HG03139 (cell line): ENCODE measurements at regions not wholly inside any gene's neighbourhood (a gene's known extent, or its start where the extent isn't known, plus 50 kb on each side); places are given as distances from the start of the nearest gene placed in this dataset.
"Not testable (repeated sequence)": the region's sequence is repeated elsewhere in the genome, so short reads cannot be mapped to it uniquely, and the experiment has no call there.

Source experiments
- ATAC-seq: cut with Tn5 transposase; IDR thresholded peaks from one replicate; pipeline ENCODE4 v1.9.1; 2021; ENCODE audit not compliant: unreplicated experiment

DNA sequence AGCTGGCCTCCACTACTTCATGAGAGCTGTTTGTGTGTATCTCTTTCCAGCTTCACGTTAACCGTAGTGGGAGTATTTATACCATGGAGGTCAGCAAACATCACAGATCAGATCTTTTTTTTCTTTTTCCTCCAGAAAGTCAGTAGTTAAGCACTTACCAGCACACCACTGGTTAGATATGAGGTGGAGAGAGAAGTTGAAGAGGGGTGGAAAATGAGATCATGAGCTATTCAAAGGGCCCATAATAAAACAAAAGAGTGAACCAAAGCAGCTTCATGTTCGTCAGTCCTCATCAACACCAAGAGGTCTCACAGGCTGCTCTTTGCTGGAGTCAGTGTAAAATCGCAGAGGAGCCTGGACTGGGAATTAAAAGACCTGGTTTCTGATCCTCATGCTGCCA is 125.1 kb upstream of the SGK1 start:
- no peak for ATAC-seq

DNA sequence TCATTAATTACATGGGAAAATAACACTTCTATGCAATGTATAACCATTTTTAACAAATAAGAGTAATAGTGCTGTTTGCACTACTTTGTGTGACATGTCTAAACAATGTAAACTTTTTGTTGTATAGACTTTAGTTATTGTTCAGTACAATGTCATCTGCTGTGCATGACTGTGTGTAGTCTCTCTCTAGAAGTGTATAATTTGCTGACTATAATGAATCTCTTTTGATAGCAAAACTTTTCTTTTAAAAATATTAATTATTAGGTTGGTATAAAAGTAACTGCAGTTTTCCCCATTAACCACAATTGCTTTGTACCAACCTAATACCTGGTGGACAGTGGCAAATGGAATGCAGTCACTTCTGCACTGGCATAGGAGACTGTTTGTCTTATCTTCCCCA is 124.2 kb upstream of the SGK1 start:
- no peak for ATAC-seq

DNA sequence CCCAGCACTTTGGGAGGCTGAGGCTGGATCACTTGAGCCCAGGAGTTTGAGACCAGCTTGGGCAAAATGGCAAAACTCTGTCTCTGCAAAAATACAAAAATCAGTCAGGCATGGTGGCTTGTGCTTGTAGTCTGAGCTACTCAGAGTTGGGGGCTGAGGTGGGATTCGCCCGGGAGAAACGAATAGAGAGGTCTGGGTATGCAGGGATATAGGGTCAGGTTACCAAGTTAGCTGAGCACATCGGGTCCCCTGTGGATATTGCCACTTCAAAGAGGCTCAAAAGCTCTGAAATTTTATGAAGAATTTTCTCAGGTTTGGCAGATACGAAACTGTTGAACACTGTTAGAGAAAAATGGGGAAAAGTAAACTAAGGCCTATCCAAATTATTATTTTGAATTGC is 120.9 kb upstream of the SGK1 start:
- ATAC-seq: no peak

DNA sequence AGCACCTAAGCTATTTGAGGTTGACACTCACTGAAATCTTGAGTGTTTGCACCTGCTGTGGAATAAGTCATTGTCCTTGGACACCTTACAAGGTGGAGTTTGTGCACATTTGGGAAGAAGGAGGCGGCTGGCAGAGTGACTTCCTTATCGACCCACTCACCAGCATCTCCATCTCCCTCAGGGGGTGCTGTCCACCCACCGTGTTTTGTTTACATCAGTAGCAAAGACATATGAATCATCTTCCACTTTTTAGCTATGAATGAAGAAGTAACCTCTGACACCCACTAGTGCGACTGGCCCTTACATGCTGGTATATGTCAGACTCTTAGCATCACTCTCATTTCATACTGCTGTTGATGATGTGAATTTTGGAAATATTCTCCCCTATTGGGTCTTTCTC is 119.5 kb upstream of the SGK1 start:
- ATAC-seq: no peak

DNA sequence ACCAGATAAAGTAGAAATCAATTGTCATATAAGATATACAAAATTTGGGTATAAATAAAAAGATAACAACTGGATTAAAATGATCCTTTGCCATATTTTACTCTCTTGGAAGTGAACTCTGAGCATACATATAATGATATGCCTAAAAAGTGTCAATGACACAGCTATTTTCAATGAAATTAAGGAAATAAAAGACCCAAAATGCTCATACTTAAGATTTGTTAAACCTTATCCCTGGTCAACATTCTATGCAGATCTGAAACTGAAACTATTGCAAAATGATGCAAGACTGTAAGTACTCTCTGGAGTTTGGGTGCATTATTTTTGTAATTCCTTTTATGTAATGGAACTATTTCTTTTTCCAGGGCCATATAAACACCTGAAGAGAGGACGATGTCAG is 119.0 kb upstream of the SGK1 start:
- ATAC-seq: no peak

DNA sequence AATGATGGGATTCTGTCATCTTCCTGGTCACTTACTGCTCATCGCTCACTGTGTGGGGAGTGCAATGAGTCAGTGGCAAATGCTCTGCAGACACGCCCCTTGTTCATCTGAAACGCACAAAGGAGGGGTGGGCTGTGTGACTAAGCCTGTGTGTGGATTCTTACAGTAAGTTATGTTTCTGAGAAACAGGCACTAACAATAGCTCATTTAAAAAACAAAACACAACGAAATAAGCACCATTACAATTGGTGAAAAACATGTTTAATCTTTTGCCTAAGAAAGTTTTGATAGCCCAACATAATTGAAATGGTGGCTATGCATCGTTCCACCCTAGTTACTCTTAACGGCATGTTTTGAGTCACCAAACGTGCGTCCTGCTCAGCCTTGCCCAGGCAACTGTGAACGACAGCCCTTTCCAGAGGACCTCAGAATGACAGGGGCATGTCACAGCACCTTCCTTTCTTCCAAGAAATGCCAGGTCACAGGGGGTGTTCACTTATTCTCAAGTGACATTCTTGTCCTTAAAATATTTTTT is 118.4 kb upstream of the SGK1 start:
- peak; percentile 83 for ATAC-seq

DNA sequence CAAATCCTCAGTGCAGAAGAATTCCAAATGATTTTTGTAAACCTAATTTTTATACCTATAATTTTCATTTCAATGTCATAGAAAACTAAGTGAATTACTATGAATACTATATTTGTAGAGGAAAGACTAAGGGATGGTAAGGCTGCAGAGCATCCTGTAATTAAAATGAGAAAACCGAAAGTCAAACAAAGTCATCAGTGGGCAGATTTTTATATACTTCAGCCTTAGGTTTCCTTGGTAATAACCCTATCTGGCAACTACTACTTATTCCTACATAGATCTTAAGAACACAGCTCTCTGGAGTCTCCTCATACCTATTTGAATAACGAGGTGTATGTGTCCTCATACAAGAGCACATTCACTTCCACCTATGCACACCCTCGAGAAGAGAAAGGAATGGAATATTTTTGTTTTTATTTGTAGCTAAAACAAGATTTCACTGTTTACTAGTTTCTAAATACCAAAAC is 117.9 kb upstream of the SGK1 start:
- ATAC-seq: no peak

DNA sequence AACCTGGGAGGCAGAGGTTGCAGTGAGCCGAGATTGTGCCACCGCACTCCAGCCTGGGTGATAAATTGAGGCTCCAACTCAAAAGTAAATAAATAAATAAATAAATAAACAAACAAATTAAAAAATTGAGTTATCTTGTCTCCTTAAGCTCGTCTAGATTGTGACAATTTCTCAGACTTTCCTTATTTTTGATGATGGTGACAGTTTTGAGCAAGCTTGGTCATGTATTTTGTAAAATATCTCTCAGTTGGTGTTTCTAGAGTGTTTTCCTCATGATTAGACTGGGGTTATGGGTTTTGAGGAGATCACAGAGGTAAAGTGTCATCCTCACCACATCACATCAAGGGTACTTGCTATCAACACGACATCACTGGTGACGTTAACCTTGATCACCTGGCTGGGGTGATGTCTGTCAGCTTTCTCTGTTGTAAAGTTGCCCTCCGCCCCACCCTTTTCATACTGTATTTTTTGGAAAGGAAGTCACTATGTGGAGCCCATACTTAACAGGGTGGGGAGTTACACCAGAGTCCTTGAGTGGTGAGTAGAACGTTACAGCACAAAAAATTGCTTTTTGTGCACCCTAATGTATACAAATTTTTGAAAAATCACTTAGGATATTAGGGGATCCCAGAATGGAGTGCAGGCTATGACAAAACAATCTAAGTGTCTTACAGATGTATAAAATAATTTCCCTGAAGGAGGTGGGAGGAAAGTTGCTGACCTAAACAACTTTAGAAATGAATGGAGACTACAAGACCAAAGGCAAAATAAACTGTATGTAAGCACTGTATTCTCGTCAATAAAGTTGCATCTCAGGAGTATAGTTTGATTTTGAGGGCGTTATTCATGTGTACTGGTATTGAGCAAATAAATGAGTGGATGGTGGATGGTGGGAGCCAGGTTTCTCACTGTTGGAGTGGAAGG is 116.4 kb upstream of the SGK1 start:
- no peak for ATAC-seq

DNA sequence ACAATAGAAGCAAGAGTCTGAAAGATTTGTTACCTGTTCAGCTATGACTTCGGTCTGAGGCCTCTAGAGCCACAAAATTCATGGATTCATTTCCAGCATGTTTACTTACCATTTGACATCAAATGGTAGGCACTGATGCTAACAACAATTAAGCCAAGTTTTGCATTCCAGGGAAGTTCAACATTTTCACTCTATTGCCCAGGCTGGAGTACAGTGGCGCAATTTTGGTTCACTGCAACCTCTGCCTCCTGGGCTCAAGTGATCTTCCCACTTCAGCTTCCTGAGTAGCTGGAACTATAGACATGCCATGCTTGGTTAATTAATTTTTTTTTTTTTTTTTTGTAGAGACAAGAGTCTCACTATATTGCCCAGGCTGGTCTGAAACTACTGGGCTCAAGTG is 114.1 kb upstream of the SGK1 start:
- ATAC-seq: no peak

DNA sequence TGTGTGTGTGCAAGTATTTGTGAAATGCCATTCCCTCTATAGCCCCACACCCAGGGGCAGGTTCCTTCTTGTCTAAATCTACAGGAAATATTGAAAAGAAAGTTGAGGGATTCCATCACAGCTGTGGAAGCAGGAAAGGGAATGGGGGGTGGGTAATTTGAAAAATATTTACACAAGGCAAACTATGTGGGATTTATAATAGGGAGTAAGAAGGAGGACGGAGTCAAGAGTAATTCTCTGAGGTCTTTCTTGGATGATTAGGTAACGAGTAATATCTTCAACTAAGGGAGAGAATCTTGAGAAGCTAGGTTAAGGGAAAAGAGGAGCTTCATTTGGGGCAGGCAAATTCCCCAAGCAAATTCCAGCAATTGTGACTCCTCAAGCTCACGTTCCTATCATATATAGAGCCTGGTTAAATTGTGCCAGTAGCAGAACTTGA is 113.5 kb upstream of the SGK1 start:
- no peak for ATAC-seq

DNA sequence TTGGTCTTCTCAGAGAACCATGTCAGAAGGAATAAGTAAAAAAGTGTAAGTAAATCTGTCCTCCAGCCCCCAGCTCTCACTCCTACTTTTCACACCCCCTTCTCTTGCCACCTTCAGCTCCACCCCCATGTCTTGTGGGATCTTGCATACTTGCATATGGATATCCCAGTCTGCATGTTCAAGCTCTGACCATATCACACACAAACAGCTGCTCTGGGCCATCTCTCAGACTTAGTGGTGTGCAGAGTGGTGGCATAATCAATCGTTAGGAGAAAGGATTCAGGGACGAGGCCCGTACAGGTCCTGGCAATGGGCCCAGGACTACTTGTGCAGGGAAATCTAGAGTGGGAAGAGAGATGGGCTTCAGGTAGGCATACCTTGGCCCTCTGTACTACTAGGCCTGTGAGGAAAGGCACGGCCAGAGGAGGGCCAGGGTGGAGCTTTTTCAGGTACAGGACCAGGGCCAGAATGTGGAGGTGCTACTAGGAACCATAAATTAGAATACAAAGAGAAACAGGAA is 112.0 kb upstream of the SGK1 start:
- no peak for ATAC-seq

DNA sequence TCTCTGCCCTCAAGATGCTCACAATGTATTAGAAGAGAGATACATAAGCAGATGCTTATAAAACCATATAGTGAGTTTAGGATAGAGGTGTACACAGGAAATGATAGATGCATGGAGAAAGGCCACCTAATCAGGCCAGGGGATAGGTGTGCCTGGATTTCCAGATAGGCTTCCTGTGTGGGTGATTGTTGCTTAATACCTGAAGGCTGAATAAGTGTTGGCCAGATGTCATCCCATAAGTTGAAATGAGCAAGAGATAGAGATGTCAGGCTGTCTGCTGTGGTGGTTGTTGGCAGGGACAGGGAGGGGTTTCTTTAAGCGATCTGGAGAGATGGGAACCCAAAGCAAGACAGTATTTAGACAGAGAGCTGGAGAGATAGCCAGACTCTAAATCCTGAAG is 109.8 kb upstream of the SGK1 start:
- no peak for ATAC-seq

DNA sequence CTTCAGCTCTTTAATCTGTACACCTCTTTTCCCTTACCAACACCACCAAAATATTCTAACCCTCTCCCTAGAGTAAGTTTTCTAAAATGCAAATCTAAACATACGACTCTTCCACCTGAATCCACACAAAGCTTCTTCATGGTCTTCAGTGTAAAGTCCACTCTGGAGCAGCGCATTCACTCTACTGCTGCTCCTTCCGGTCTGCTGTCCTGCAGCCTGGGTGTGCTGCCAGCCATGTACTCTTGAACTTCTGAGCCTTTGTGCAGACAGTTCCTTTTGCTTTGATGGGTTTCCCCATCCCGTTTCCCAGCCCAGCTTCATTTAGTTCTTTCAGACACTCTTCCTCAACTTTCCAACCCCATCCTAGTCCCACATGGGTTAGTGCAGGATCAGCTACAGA is 108.7 kb upstream of the SGK1 start:
- no peak for ATAC-seq

DNA sequence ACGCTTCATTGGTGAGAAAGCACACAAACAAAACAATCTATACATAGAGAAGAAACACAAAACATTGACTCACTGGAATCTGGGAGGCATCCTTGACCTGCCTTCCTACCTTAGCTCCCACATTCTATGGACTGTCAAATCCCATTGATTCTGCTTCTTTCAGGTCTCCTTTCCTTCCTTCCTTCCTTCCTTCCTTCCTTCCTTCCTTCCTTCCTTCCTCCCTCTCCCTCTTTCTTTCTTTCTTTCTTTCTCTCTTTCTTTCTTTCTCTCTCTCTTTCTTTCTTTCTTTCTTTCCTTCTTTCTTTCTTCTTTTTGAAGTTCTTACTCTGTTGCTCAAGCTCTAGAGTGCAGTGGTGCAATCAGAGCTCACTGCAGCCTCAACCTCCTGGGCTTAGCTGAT is 108.0 kb upstream of the SGK1 start:
- not testable (repeated sequence) for ATAC-seq

DNA sequence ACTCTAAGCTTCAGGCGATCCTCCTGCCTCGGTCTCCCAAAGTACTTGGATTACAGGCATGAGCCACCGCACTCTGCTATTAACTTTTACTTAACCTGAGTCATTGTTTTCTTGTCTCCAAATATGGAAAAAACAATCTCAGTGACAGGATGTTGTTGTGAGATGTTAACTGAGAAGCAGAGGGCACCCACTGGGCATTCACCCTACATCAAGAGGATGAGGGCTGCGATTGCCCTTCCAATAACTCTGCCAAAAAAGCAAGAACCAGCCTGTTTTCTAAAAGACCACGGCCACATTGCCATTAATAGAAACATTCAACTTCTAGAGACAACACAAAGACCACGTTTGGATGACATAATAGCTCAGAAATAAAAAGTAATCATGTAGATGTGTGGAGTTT is 107.6 kb upstream of the SGK1 start:
- no peak for ATAC-seq

DNA sequence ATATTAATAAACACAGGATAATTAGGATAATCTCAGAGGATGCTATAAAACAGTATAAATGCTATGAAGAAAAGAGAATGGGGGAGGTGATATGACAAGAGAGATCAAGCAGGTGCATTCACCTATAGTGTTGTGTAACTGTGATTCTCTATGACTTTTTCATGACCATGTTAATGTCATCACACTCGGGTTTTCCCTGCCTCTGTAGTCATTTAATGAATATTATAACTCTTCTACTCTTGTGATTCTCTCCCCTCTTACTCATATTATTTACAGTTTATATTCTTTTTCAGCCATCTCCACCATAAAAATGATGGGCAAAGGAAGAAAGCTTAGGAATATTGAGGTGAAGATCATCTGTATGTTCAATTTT is 106.9 kb upstream of the SGK1 start:
- ATAC-seq: no peak

DNA sequence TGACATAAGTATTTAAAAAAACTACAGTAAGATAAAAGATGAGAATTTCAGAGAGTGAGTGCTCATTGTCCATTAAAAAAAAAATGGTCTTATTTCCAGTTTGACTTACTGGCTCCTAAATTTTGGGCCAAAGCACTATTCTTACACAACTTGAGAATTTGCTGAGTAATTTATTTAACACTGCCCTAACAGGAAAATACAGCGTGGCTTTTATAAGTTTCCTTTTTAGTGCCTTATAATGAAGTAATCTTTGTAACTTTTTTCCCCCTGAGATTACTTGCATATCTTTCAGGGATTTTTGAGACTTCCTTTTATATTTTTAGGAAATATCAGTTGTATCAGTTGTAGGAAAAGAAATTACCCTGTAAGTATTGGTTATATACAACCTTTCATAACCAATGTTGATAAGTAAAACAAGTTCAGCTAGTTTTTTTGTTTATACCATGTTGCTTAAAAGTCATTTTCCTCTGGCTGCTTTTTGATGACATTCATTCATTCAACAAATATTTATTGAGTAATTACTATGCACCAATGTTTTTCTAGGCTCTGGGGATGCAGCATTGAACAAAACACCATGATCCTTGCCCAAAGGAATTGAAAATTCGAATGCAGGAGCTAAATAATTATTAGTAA is 106.4 kb upstream of the SGK1 start:
- no peak for ATAC-seq

DNA sequence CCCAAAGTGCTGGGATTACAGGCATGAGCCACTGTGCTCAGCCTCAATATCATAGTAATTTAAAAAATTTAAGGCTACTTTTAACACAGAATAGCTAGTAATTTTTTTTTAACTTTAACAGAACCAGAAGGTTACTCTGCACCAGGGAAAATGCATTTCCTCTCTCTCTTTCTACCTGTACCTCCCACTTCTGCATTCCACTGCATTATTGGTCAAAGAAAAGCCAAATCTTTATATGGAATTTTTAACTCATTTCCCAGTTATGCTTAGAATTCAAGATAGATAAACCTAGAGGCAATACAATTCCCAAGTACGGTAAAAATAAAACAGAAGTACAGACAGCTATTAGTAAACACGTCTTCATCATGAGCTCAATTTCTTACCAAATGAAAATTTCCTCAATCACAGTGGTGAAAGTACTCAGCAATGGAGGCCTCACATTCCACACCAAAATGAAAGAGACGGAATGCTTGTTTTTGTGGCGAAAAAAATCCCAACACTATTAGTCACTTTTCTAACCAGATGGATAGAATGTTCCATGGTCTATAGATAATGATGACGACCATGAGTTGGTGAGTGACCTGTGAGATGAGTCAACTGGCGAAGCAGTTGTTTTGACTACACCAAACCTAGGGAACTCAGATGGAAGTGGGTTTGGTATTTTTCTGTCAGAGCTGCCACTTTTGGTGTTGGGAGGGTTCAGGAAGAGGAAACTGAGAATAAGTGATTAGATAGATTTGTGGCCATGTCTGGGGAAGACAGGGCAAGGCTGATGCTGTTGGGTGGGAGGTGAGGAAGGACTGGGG is 104.7 kb upstream of the SGK1 start:
- no peak for ATAC-seq

DNA sequence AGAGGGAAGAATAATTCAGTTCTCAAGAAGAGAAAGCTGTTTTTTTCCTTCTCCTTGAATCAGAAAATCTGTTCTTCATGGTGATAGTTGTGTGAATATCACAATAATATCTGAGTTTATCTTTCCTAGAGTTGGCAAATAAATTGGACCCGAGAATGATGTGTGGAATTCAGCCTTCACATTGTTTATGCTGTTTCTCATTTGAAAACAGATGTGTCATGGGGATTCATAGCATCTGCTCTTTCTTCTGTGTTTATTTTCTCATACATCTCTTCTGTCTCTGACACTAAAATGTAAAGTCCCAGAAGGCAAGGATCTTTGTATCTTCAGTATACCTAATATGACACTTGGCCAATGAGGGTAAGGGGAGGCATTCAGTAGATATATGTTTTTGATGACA is 103.6 kb upstream of the SGK1 start:
- ATAC-seq: no peak

DNA sequence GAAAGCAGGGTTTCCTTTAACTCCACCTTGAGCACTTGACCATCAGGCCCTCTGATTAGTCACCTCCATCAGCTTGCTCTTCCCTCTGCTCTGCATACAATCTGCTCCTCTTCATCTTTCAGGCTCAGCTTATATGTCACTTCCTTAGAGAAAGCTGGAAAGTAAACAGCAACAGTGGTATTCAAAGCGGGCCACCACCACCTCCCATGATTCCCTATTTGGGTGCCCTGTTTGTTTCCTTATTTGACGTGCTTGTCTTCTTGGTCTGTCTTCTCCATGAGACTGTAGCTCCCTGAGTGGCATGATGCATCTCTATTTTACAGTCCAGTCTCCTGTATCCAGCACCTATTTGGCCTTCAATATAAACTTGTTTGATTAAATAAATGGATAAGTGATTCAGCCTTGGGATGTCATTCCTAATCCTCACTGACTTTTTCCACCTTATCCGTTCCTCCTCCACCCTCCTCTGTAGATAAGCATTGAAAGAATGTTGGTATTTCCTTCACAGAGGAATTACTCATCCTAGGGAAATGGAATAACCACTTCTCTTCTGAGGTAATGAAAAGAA is 102.8 kb upstream of the SGK1 start:
- no peak for ATAC-seq

DNA sequence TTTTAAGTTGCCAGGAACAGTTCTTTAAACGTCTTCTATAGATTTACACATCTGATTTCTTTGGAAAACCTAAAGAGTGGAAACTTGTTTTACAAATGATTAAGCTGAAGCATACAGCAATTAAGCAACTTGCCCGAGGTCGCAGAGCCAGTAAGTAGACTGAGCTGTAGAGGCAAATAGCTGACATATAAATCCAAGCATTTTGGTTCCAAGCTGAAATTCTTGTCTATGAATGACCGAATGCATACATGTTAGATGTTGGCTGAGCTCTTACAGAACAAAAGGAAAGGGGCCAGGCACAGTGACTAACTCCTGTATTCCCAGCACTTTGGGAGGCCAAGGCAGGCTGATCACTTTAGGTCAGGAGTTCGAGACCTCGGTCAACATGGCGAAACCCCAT is 101.8 kb upstream of the SGK1 start:
- no peak for ATAC-seq
